ENCODE measurements at regions not wholly inside any gene's neighbourhood (a gene's known extent, or its start where the extent isn't known, plus 50 kb on each side); places are given as distances from the start of the nearest gene placed in this dataset.

DNA sequence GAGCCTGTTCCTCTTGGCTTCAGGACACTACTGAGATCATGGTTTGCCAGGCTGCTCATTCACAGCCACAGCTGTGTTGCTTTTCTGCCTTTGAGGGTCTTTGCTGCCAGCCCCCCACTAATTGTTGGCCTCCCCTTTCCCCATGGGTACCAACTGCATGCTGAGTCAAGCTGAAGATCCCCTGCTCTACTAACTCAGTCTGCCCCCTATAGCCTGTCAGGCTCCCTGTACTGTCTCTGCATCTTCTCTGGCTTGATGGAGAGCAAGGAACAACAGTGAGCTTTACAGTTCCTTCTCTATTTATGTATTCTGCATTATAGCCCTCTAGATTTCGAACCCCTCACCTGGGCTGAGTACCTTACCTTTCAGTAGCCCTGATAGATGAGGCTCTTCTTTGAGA lies 257.6 kb upstream of the CADM1 start:
- TF ChIP-seq, protein P1, sequence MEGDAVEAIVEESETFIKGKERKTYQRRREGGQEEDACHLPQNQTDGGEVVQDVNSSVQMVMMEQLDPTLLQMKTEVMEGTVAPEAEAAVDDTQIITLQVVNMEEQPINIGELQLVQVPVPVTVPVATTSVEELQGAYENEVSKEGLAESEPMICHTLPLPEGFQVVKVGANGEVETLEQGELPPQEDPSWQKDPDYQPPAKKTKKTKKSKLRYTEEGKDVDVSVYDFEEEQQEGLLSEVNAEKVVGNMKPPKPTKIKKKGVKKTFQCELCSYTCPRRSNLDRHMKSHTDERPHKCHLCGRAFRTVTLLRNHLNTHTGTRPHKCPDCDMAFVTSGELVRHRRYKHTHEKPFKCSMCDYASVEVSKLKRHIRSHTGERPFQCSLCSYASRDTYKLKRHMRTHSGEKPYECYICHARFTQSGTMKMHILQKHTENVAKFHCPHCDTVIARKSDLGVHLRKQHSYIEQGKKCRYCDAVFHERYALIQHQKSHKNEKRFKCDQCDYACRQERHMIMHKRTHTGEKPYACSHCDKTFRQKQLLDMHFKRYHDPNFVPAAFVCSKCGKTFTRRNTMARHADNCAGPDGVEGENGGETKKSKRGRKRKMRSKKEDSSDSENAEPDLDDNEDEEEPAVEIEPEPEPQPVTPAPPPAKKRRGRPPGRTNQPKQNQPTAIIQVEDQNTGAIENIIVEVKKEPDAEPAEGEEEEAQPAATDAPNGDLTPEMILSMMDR (IDR thresholded peaks at IDR 0.05; ENCODE audit: low read depth, low read length, poor library complexity, severe bottlenecking): no peak
- TF ChIP-seq EZH2phosphoT487 (IDR thresholded peaks at IDR 0.05; ENCODE audit: borderline replicate concordance, low read length): no peak

Data from DOHH2 (cell line).